ENCODE measurements at regions not wholly inside any gene's neighbourhood (a gene's known extent, or its start where the extent isn't known, plus 50 kb on each side); places are given as distances from the start of the nearest gene placed in this dataset.

- Histone ChIP-seq H3K36me3 (no peaks in the 10 kb centered on the region), H3K4me3 (no peak overlapping the region), H3K27me3 (no peaks in the 10 kb centered on the region), H3K9me3 (no peaks in the 10 kb centered on the region), H3K4me1 (peaks cover 0 to 4% of the 10 kb centered on the region in 2 donors), H3K27ac (no peak overlapping the region)
- no peak for DNase-seq (ENCODE audit: low spot score in 2 of 2)
- intact Hi-C loops (cut with DNase I; ENCODE audit: low total_unique reads): loop anchor here (2.0 kb wide), 1 partner anchor 74 kb away; no protein-coding TSS in a partner anchor
- TF ChIP-seq, protein P1, sequence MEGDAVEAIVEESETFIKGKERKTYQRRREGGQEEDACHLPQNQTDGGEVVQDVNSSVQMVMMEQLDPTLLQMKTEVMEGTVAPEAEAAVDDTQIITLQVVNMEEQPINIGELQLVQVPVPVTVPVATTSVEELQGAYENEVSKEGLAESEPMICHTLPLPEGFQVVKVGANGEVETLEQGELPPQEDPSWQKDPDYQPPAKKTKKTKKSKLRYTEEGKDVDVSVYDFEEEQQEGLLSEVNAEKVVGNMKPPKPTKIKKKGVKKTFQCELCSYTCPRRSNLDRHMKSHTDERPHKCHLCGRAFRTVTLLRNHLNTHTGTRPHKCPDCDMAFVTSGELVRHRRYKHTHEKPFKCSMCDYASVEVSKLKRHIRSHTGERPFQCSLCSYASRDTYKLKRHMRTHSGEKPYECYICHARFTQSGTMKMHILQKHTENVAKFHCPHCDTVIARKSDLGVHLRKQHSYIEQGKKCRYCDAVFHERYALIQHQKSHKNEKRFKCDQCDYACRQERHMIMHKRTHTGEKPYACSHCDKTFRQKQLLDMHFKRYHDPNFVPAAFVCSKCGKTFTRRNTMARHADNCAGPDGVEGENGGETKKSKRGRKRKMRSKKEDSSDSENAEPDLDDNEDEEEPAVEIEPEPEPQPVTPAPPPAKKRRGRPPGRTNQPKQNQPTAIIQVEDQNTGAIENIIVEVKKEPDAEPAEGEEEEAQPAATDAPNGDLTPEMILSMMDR (IDR thresholded peaks at IDR 0.05): no peak
- TF ChIP-seq POLR2A (IDR thresholded peaks at IDR 0.05): no peak
- no peak for TF ChIP-seq POLR2AphosphoS5 (IDR thresholded peaks at IDR 0.05)
Measured at GRCh38 chr14:75374911-75375310, 52.9 kb upstream of the JDP2 start.

GRCh38 chr14:75375983-75376382, 51.8 kb upstream of the JDP2 start:
- peaks cover 0 to 4% of the 10 kb centered on the region in 2 donors for H3K4me1 ChIP-seq
- intact Hi-C loops (cut with DNase I; ENCODE audit: low total_unique reads): loop anchor here (2.0 kb wide), 1 partner anchor 73 kb away; no protein-coding TSS in a partner anchor
- no peak overlapping the region for H3K27ac ChIP-seq
- no peak overlapping the region for H3K4me3 ChIP-seq
- no peak for TF ChIP-seq POLR2A (IDR thresholded peaks at IDR 0.05)
- no peaks in the 10 kb centered on the region for H3K9me3 ChIP-seq
- no peaks in the 10 kb centered on the region for H3K36me3 ChIP-seq
- DNase-seq (ENCODE audit: low spot score in 2 of 2): no peak
- no peaks in the 10 kb centered on the region for H3K27me3 ChIP-seq

Data from breast epithelium (tissue), 4 donors.